Vagina (tissue), 2 donors: ENCODE measurements at regions not wholly inside any gene's neighbourhood (a gene's known extent, or its start where the extent isn't known, plus 50 kb on each side); places are given as distances from the start of the nearest gene placed in this dataset.

ENCODE experiments used
- POLR2A ChIP-seq, 2 donors: fragments of 450-650 bp; IDR thresholded peaks; one replicate each; pipeline ENCODE4 v1.6.1; 2017; ENCODE audit warnings: antibody characterized with exemption in 2 of 2, mild to moderate bottlenecking in 2 of 2, moderate library complexity in 2 of 2
- POLR2AphosphoS5 ChIP-seq, 2 donors: sonication (generic); formaldehyde crosslinking; IDR thresholded peaks; one replicate each; pipeline ENCODE4 v1.9.0; 2017; ENCODE audit warnings: antibody characterized with exemption in 2 of 2, mild to moderate bottlenecking in 2 of 2, low read depth in 1 of 2; ENCODE audit not compliant: insufficient read depth in 1 of 2
- TF ChIP-seq, protein P1 (sequence below), 3 experiments: fragments of 450-650 bp in 2 of 3; fragments of 200-600 bp in 1 of 3; sonication (generic) in 1 of 3; IDR thresholded peaks; one replicate each; pipeline ENCODE4 v1.5.1; 2017 to 2019; ENCODE audit warnings: antibody characterized with exemption in 3 of 3, mild to moderate bottlenecking in 2 of 3, moderate library complexity in 2 of 3

DNA sequence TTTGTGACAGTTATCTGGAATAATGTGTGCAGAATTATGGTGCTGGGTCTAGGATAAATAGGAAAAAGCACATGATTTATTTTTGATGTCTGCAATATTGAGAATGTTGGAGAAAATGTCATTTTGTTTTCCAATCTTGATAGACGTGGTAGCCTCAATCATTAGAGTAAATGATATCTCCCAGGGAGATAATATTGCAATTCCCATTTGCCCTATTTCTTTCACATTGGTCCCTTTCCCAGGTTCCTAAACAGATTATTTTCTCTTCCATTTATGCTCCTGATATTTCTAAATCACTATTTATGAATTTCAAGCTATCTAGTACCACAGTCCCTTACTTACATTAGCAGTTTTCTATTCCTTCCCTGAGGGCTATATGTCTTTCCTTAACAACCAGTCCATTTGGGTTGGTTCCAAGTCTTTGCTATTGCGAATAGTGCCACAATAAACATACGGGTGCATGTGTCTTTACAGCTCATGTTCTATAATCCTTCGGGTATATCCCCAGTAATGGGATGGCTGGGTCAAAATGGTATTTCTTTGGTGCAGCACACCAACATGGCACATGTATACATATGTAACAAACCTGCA lies 447.3 kb downstream of the PLA2G4A start:
- TF ChIP-seq POLR2AphosphoS5 (IDR thresholded peaks at IDR 0.05; ENCODE audit: insufficient read depth in 1 of 2, low read depth in 1 of 2), result no peak
- TF ChIP-seq, protein P1, sequence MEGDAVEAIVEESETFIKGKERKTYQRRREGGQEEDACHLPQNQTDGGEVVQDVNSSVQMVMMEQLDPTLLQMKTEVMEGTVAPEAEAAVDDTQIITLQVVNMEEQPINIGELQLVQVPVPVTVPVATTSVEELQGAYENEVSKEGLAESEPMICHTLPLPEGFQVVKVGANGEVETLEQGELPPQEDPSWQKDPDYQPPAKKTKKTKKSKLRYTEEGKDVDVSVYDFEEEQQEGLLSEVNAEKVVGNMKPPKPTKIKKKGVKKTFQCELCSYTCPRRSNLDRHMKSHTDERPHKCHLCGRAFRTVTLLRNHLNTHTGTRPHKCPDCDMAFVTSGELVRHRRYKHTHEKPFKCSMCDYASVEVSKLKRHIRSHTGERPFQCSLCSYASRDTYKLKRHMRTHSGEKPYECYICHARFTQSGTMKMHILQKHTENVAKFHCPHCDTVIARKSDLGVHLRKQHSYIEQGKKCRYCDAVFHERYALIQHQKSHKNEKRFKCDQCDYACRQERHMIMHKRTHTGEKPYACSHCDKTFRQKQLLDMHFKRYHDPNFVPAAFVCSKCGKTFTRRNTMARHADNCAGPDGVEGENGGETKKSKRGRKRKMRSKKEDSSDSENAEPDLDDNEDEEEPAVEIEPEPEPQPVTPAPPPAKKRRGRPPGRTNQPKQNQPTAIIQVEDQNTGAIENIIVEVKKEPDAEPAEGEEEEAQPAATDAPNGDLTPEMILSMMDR (IDR thresholded peaks at IDR 0.05), result no peak
- no peak for TF ChIP-seq POLR2A (IDR thresholded peaks at IDR 0.05)
